Fibroblast of the aortic adventitia (primary cell): ENCODE measurements at regions not wholly inside any gene's neighbourhood (a gene's known extent, or its start where the extent isn't known, plus 50 kb on each side); places are given as distances from the start of the nearest gene placed in this dataset.

Experiments
- DNase-seq: peaks from one replicate; pipeline ENCODE4 v3.0.0-alpha.2; 2010; ENCODE audit warnings: low read depth
- H3K4me3 ChIP-seq: 2 replicates; pipeline ENCODE4 v1.5.1; 2011; ENCODE audit warnings: low read depth, mild to moderate bottlenecking, control low read depth, low read length, moderate library complexity
- TF ChIP-seq, protein P1 (sequence below): IDR thresholded peaks from 2 replicates; pipeline ENCODE4 v1.5.1; 2011; ENCODE audit warnings: mild to moderate bottlenecking, low read length, control low read depth, inconsistent platforms; ENCODE audit not compliant: insufficient read depth

DNA sequence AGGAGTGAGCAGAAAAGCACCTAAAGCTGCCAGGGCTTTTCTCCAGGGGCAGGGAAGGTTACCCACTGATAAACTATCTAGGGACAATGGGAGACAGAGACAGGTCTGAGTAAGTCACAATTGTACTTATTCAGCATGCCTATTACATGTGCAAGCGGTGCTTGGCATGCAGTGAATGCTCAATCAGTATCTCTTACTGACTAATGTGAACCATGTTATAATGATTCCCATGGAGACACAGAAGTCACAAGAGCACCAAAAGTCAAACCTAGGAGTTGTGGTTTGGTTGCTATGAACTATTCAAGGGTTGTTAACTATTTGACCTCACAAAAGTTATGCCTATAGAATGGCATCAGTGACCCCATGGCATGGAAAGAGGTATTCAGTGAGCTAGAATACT lies 50.0 kb upstream of the RASGRP1 start:
- TF ChIP-seq, protein P1, sequence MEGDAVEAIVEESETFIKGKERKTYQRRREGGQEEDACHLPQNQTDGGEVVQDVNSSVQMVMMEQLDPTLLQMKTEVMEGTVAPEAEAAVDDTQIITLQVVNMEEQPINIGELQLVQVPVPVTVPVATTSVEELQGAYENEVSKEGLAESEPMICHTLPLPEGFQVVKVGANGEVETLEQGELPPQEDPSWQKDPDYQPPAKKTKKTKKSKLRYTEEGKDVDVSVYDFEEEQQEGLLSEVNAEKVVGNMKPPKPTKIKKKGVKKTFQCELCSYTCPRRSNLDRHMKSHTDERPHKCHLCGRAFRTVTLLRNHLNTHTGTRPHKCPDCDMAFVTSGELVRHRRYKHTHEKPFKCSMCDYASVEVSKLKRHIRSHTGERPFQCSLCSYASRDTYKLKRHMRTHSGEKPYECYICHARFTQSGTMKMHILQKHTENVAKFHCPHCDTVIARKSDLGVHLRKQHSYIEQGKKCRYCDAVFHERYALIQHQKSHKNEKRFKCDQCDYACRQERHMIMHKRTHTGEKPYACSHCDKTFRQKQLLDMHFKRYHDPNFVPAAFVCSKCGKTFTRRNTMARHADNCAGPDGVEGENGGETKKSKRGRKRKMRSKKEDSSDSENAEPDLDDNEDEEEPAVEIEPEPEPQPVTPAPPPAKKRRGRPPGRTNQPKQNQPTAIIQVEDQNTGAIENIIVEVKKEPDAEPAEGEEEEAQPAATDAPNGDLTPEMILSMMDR = no peak
- H3K4me3 ChIP-seq = no peak overlapping the region
- DNase-seq = no peak

DNA sequence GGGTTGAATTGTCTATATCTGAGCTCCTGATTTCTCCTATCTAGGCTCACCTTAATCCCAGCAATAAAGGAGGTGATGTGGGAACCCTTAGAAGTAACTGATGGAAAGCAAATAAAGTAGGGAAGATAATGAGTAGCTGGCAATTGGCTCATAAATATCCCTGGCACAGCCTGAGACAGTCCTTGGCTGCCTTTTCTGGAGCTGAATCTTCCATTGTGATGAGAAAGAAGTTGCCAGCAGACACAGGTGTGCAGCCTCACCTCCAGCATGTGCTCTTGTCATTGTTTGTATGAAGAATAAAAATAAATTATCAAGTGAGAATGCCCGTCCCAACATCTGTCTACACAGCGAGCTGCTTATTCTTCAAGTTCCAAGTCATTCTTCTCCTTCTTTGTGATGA lies 53.2 kb upstream of the RASGRP1 start:
- TF ChIP-seq, protein P1 = no peak
- DNase-seq = no peak
- H3K4me3 ChIP-seq = no peak overlapping the region

DNA sequence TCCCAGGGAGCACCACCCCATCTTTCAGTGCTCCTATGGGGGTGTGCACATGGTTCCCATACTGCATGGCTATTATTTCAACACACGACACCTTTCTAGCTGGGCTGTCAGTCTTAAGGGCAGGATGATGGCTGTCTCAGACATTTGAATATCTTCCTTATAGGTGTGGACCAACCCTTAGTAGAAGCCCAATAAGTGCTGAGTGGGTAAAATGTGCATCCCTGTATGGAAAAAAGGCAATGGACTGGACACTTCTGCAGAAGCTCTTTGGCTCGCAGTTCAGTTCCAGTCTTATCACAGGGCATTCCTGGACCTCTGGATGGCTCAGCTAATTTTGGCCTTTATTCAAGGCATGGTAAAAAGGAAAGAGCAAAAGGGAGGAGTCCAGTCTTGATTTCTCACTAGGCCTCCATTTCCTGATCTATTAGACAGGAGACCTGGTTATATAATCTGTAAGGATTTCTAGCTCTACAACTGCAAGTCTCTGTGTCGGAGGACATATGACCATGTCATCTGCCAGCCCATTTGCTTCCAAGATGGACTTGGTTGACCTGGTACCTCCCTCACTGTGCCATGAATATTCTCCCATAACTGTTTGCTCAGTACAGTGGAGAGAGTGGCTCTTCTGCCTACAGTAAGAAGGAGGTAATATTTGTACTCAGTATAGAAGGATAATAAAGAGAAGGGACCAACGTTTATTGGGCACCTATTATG lies 53.8 kb upstream of the RASGRP1 start:
- H3K4me3 ChIP-seq = no peak overlapping the region
- no peak for DNase-seq
- TF ChIP-seq, protein P1 = no peak

DNA sequence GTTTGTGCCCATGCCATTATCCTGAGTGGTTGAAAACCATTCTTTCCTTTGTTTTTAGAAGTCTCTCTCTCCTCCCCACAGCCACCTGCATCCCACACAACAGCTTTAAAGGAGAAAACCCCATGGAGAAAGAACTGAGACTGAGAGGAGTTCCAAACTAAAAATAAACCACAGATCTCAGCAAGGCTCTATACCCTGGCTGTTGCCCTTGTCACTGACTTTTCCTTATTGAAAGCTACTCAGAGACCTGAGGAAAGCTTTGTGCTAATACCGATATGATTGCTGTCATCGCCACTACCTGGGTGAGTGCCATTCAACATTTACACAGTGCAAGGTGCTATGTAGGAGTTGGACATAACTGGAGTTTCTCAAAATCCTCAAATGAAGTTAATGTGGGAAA lies 55.5 kb upstream of the RASGRP1 start:
- no peak for DNase-seq
- H3K4me3 ChIP-seq = no peak overlapping the region
- TF ChIP-seq, protein P1 = no peak

DNA sequence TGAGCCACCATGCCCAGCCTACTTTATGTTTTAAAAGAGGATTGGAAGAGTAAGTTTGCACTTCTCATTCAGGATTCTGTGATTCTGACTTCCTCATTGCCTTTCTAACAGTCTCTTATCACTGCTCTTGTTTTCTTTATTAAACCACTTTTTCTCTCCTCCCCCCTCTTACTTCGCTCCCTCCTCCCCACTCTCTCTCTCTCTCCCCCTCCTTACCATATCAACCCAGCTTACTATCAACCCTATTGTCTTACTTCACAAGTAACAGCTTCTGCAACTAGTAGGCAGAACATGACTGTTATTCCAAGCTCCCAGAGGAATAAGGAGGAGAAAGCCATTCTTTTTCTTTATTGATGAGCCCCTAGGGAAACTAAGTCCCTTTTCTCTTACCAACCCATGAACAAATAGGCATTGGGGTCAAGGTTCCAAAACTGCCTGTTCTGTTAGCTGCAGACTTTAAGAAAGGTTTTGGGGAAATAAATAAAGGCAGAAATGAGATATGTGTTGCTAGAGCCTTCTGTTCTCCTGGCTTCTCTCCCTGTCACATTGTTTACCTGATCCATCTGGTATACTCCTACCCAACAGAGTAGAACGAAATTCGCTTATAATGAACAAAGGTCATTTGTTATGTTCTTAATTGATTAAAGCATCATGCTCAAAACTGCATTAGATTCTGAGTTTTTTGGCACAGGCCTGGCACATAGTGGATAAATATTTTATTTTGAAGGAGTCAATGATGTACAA lies 56.4 kb upstream of the RASGRP1 start:
- TF ChIP-seq, protein P1 = no peak
- no peak for DNase-seq
- H3K4me3 ChIP-seq = no peak overlapping the region

DNA sequence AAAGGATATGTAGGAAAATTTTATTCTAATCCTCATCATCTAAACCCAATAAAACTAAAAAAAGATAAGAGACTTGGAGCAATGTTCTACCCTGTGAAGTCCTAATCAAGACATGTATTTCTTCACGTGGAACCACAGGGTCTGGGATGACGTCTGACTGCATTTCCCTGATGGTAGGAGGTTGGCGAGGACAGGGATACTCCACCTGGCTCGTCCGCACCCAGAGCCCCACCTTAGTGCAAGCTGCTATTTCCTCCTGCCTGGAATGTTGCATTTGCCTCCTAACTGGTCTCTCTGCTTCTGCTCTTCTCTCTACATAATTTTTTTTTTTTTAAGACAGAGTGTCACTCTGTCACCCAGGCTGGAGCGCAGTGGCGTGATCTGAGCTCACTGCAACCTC lies 57.7 kb upstream of the RASGRP1 start:
- TF ChIP-seq, protein P1 = no peak
- DNase-seq = no peak
- no peak overlapping the region for H3K4me3 ChIP-seq
